Pancreas (tissue), 10 donors: ENCODE measurements at regions not wholly inside any gene's neighbourhood (a gene's known extent, or its start where the extent isn't known, plus 50 kb on each side); places are given as distances from the start of the nearest gene placed in this dataset.

ENCODE experiments used
- ATAC-seq, 4 donors: fragments of 200-7000 bp; cut with Tn5 transposase; one replicate each; pipeline versions ENCODE4 v1.8.0 to v1.9.1; 2020; ENCODE audit warnings: mild to moderate bottlenecking in 4 of 4, moderate library complexity in 4 of 4
- DNase-seq, 6 donors: peaks; one replicate each; pipeline ENCODE4 v3.0.0-alpha.2; 2020
- FAIRE-seq: peaks from 2 replicates; lab custom pipeline; 2012; peaks lifted over from hg19 to GRCh38; lab: Jason Lieb, UNC
- H3K27ac ChIP-seq, 4 donors: fragments of 200-600 bp; sonication (generic); 1 replicate in 3 of 4; 2 replicates in 1 of 4; pipeline versions ENCODE4 v1.5.0 to v1.8.0; 2020
- H3K27me3 ChIP-seq, 4 donors: fragments of 200-600 bp; one replicate each; pipeline ENCODE4 v1.8.0; 2021
- H3K36me3 ChIP-seq, 3 donors: fragments of 200-600 bp; sonication (generic) in 1 of 3; one replicate each; pipeline versions ENCODE4 v1.5.0 to v1.8.0; 2020 to 2021
- H3K4me1 ChIP-seq, 3 donors: fragments of 200-600 bp; one replicate each; pipeline ENCODE4 v1.8.0; 2021
- H3K4me3 ChIP-seq, 4 donors: fragments of 200-600 bp; sonication (generic) in 2 of 4; one replicate each; pipeline versions ENCODE4 v1.5.0 to v1.8.0; 2020 to 2021
- H3K9me3 ChIP-seq, 4 donors: fragments of 200-600 bp; one replicate each; pipeline ENCODE4 v1.8.0; 2021
- CTCF ChIP-seq, 4 donors: fragments of 200-600 bp; sonication (generic) in 3 of 4; IDR thresholded peaks; one replicate each; pipeline versions ENCODE4 v1.5.0 to v1.8.0; 2021; ENCODE audit warnings: antibody characterized with exemption in 4 of 4
- WGBS, 2 donors: extraction: QIAGEN DNeasy Blood & Tissue Kit; methylation state at CpG; one replicate each; pipeline ENCODE4 v1.1.7; 2013; 5-methylcytosine and 5-hydroxymethylcytosine counted together
- intact Hi-C, 3 donors: fragments of 100-400 bp; cut with DNase I; formaldehyde crosslinking; loops; one replicate each; pipeline versions ENCODE4 v1.11.1 to v1.14.2; 2022
- donor health status: healthy with polysubstance abuse.
- donor health status: DM: no; HTN: no; CAD: no; lungs with moderate emphysema.
- donor health status: DM: no; HTN: no; CAD: no.
- donor health status: control.
- donor health status: control.
- donor health status: Bipolar disorder and iron deficiency.
- donor health status: DM: yes; HTN: yes; CAD: no.
- donor health status: DM: no; HTN: no; CAD: no.
- donor health status: DM: no; HTN: no; CAD: no.
- donor health status: DM: yes; HTN: yes; CAD: no.

DNA sequence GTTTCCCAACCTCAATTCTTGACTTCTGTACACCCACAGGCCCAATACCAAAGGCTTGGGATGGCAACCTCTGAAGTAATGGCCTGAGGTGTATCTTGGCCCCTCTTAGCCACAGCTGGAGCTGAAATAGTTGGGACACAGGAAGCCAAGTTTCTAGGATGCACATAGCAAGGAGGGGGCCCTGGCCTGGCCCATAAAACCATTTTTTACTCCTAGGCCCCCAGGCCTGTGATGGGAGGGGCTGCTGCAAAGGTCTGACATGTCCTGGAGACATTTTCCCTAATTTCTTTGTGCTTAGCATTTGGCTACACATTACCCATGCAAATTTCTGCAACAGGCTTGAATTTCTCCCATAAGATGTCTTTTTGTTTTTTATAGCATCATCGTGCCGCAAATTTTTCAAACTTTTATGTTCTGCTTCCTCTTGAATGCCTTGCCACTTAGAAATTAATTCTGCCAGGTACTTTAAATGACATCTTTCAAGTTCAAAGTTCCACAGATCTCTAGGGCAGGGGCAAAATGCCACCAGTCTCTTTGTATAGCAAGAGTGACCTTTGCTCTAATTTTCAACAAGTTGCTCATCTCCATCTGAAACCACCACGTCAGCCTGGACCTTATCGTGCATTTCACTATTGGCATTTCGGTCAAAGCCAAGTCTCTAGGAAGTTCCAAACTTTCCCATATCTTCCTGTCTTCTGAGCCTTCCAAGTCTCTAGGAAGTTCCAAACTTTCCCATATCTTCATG is 490.8 kb downstream of the IPMK start:
- Histone ChIP-seq H3K36me3 (no peaks in the 10 kb centered on the region), H3K9me3 (no peaks in the 10 kb centered on the region), H3K4me3 (no peak overlapping the region), H3K27me3 (no peaks in the 10 kb centered on the region), H3K27ac (no peak overlapping the region), H3K4me1 (no peaks in the 10 kb centered on the region)
- DNase-seq (no peak), ATAC-seq (no peak), FAIRE-seq (no peak)
- TF ChIP-seq CTCF (IDR thresholded peaks at IDR 0.05) = no peak
- intact Hi-C loops = no loop called here
- 53 to 78% methylated on average over 5 of the region's 5 CpGs for WGBS, 2 donors

DNA sequence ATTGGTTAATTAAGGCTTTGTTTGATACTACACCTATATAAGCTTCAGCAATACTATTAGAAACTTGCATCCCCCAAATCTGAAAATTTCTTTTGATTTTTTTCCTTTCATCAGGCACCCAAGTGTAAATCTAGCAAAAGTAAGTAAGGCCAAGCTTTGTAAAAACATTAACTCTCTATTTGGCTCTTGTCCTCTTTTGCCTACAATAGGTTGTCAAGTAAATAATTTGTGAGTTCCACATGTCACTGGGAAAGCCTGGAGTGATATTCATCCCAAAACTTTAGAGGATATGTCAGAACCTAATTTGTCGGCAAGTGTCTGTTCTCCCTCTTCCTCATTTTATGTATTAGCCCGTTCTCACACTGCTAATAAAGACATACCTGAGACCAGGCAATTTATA is 492.4 kb downstream of the IPMK start:
- Histone ChIP-seq H3K4me1 (no peaks in the 10 kb centered on the region), H3K4me3 (no peak overlapping the region), H3K36me3 (no peaks in the 10 kb centered on the region), H3K27me3 (no peaks in the 10 kb centered on the region), H3K9me3 (no peaks in the 10 kb centered on the region), H3K27ac (no peak overlapping the region)
- no peak for ATAC-seq
- 67 to 78% methylated on average over 2 of the region's 2 CpGs for WGBS, 2 donors
- DNase-seq = no peak
- intact Hi-C loops = no loop called here
- no peak for TF ChIP-seq CTCF (IDR thresholded peaks at IDR 0.05)
- no peak for FAIRE-seq

GRCh38 chr10:57769298-57769697 is 498.4 kb downstream of the IPMK start:
- no peak overlapping the region for H3K4me3 ChIP-seq
- intact Hi-C loops = no loop called here
- no peaks in the 10 kb centered on the region for H3K27me3 ChIP-seq
- no peak overlapping the region for H3K27ac ChIP-seq
- H3K36me3 ChIP-seq = no peaks in the 10 kb centered on the region
- FAIRE-seq (peak; percentile 5), ATAC-seq (no peak), DNase-seq (no peak)
- WGBS, 2 donors = 60 to 81% methylated on average over 1 of the region's 1 CpG
- H3K4me1 ChIP-seq = no peaks in the 10 kb centered on the region
- H3K9me3 ChIP-seq = no peaks in the 10 kb centered on the region
- TF ChIP-seq CTCF (IDR thresholded peaks at IDR 0.05) = no peak

DNA sequence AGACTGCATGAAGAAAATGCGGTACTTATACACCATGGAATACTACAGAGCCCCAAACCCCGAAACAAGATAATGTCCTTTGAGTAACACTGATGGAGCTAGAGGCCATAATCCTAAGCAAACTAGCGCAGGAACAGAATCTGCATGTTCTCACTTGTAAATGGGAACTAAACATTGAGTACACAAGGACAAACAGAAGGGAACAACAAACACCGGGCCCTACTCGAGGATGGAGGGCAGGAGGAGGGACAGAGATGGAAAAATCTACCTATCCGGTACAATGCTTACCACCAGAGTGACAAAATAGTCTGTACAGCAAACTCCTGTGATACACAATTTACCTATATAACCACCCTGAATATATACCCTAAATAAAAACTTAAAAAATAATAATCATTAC is 507.9 kb downstream of the IPMK start:
- H3K4me1 ChIP-seq = no peaks in the 10 kb centered on the region
- H3K36me3 ChIP-seq = no peaks in the 10 kb centered on the region
- FAIRE-seq (no peak), ATAC-seq (no peak), DNase-seq (no peak)
- intact Hi-C loops = no loop called here
- no peaks in the 10 kb centered on the region for H3K9me3 ChIP-seq
- WGBS, 2 donors = 66 to 68% methylated on average over 6 of the region's 6 CpGs
- no peak overlapping the region for H3K4me3 ChIP-seq
- no peaks in the 10 kb centered on the region for H3K27me3 ChIP-seq
- H3K27ac ChIP-seq = no peak overlapping the region
- no peak for TF ChIP-seq CTCF (IDR thresholded peaks at IDR 0.05)

- no peaks in the 10 kb centered on the region for H3K4me1 ChIP-seq
- no peak for TF ChIP-seq CTCF (IDR thresholded peaks at IDR 0.05)
- H3K27me3 ChIP-seq = peaks cover 0 to 4% (median 0%) of the 10 kb centered on the region in 4 donors
- DNase-seq = no peak
- no peak overlapping the region for H3K4me3 ChIP-seq
- no peaks in the 10 kb centered on the region for H3K36me3 ChIP-seq
- no peak for FAIRE-seq
- ATAC-seq = no peak
- no peaks in the 10 kb centered on the region for H3K9me3 ChIP-seq
- intact Hi-C loops = no loop called here
- no peak overlapping the region for H3K27ac ChIP-seq
- WGBS, 2 donors = 61 to 73% methylated on average over 4 of the region's 4 CpGs
Observed at GRCh38 chr10:57754803-57755202, 512.9 kb downstream of the IPMK start.
